ENCODE measurements at regions not wholly inside any gene's neighbourhood (a gene's known extent, or its start where the extent isn't known, plus 50 kb on each side); places are given as distances from the start of the nearest gene placed in this dataset.

DNA sequence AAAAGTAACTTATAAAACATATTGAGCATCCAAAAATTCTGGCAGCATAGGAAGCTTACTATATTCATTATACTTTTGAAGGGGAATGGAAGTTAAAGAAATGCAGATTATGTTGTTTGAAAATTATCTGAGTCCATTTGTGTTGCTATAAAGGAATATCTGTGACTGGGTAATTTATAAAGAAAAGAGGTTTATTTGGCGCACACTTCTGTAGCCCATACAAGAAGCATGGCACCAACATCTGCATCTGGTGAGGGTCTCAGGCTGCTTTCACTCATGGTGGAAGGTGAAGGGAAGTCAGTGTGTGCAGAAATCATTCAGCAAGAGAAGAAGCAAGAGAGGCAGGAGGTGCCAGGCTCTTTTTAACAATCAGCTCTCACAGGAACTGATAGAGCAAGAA lies 55.5 kb upstream of the BACH1 start:
- ATAC-seq (no peak), DNase-seq (no peak)
- Mint-ChIP-seq H3K36me3 (ENCODE audit: low read depth) (no peaks in the 10 kb centered on the region), H3K4me1 (peaks cover 15% of the 10 kb centered on the region), H3K27me3 (no peaks in the 10 kb centered on the region), H3K9me3 (no peaks in the 10 kb centered on the region), H3K4me3 (no peak overlapping the region), H3K27ac (no peak overlapping the region)

DNA sequence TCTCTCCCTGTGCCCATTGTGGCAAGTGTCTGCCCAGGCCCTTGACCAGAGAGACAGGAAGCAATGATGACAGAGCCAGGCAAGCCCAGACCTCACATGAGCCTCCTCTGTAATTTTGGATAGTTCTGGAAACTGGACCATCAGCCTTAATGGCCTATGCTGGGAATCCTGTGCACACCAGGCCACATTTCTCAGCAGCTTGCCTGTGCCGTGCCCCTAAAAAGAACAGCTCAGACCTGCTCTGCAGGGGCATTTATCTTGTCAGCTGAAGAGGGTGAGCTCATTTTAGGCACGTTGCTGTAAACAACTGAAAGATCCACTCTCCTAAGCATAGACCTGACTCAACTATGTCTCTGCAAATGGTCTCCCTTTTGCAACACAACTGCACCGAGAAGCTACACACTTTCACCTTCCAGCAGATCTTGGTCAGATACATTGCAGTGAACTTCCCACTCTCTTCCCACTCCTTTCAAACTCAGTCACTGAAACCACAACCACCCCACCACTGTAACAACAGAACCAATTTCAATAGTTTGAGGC lies 53.5 kb upstream of the BACH1 start:
- DNase-seq (peak; percentile 14), ATAC-seq (peak; percentile 99)
- Mint-ChIP-seq H3K4me1 (peaks cover 13% of the 10 kb centered on the region), H3K36me3 (ENCODE audit: low read depth) (no peaks in the 10 kb centered on the region), H3K9me3 (no peaks in the 10 kb centered on the region), H3K27me3 (no peaks in the 10 kb centered on the region), H3K4me3 (no peak overlapping the region), H3K27ac (peak overlapping the region; percentile 12)

DNA sequence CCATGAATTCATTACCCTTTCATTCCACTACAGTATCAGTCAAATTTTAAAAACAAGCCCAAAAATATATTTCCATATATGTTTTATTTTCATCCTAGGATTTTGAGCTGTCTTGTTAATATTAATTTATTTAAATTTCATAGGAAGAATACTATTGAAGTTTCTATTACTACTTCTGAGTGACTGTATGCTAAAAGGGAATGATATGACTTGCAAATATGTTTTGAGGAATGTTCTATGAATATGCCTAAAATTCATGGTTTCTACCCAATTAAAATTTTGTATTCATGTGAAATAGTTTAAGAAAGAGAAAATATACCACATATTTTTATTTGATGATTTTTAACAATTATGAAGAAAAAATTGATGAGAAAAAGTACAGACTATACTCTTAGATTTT lies 52.9 kb upstream of the BACH1 start:
- Mint-ChIP-seq H3K27me3 (peaks cover under 1% of the 10 kb centered on the region), H3K36me3 (ENCODE audit: low read depth) (no peaks in the 10 kb centered on the region), H3K9me3 (no peaks in the 10 kb centered on the region), H3K4me1 (peaks cover 13% of the 10 kb centered on the region), H3K4me3 (no peak overlapping the region), H3K27ac (peak overlapping the region; percentile 12)
- ATAC-seq (no peak), DNase-seq (no peak)

DNA sequence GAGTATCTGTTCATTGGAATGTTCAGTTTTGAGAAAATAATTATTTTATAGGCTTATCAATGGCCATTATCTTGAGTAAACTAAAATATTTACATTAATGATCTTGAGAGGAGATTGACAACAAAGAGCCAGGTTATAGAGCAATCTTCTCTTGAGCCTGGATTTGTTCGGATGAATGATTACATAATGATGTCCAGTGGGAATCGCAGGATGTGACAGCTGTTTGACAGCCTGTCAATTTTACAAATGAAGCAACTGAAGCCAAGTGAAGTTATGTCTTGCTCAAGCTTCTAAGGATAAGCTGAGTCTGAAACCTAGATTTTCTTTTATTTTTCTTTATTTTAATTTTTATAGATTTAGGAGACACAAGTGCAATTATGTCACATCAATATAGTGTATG lies 52.1 kb upstream of the BACH1 start:
- no peak overlapping the region for H3K27ac Mint-ChIP-seq
- H3K36me3 Mint-ChIP-seq (ENCODE audit: low read depth) = no peaks in the 10 kb centered on the region
- H3K27me3 Mint-ChIP-seq = peaks cover 4% of the 10 kb centered on the region
- H3K4me3 Mint-ChIP-seq = no peak overlapping the region
- ATAC-seq (no peak), DNase-seq (no peak)
- peaks cover 13% of the 10 kb centered on the region for H3K4me1 Mint-ChIP-seq
- H3K9me3 Mint-ChIP-seq = no peaks in the 10 kb centered on the region

DNA sequence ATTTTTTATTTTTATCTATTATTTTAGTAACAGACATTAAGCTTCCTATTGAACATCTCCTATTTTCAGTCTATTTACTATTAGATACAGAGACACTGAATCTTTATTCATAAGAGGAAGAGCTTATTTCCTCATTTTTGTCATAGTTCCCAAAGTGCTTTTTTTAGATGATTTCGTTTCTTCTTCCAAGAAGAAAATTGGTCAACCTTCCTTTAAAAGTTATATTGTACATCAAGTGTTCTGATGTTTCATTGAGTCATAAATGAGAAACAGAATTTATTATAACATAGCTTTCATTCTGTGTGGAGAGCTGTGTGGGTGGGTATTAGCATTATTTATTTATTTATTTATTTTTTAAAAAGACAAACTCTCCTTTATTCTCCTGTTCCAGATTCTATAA lies 50.6 kb upstream of the BACH1 start:
- Mint-ChIP-seq H3K36me3 (ENCODE audit: low read depth) (no peaks in the 10 kb centered on the region), H3K27ac (no peak overlapping the region), H3K9me3 (peaks cover 8% of the 10 kb centered on the region), H3K4me3 (no peak overlapping the region), H3K4me1 (peaks cover 13% of the 10 kb centered on the region), H3K27me3 (peaks cover 7% of the 10 kb centered on the region)
- DNase-seq (no peak), ATAC-seq (no peak)
